Endodermal cell (in vitro differentiated cells): ENCODE measurements at regions not wholly inside any gene's neighbourhood (a gene's known extent, or its start where the extent isn't known, plus 50 kb on each side); places are given as distances from the start of the nearest gene placed in this dataset.
A peak's percentile ranks its signal among the peaks of the same experiment; 100 is the strongest.

Experiments used
- DNase-seq: peaks from one replicate; pipeline ENCODE4 v3.0.0-alpha.2; 2017
- H3K27ac ChIP-seq: 2 replicates; pipeline ENCODE4 v1.5.1; 2013; ENCODE audit warnings: mild to moderate bottlenecking, low read depth, low read length, moderate library complexity
- H3K27me3 ChIP-seq: 2 replicates; pipeline ENCODE4 v1.6.1; 2013; ENCODE audit warnings: mild to moderate bottlenecking, low read length, moderate library complexity; ENCODE audit not compliant: insufficient read depth, control insufficient read depth, poor library complexity, severe bottlenecking
- H3K36me3 ChIP-seq: 2 replicates; pipeline ENCODE4 v1.7.0; 2013; ENCODE audit warnings: mild to moderate bottlenecking, low read length, moderate library complexity; ENCODE audit not compliant: control insufficient read depth, insufficient read depth
- H3K4me1 ChIP-seq: one replicate; pipeline ENCODE4 v1.7.0; 2013; ENCODE audit warnings: low read length; ENCODE audit not compliant: control insufficient read depth, insufficient read depth
- H3K4me3 ChIP-seq: 2 replicates; pipeline ENCODE4 v1.5.1; 2013; ENCODE audit warnings: mild to moderate bottlenecking, low read length, moderate library complexity
- H3K9ac ChIP-seq: 2 replicates; pipeline ENCODE4 v1.6.1; 2013; ENCODE audit warnings: mild to moderate bottlenecking, low read length, moderate library complexity; ENCODE audit not compliant: poor library complexity, severe bottlenecking; ENCODE audit errors: extremely low read depth
- H3K9me3 ChIP-seq: 2 replicates; pipeline ENCODE4 v1.6.1; 2013; ENCODE audit warnings: mild to moderate bottlenecking, low read length, moderate library complexity; ENCODE audit not compliant: control insufficient read depth
- H3K27ac Mint-ChIP-seq: 2 replicates; pipeline ENCODE4 v1.8.0; 2020; ENCODE audit warnings: mixed read lengths
- H3K27me3 Mint-ChIP-seq: 2 replicates; pipeline ENCODE4 v1.8.0; 2021; ENCODE audit warnings: mild to moderate bottlenecking, mixed read lengths; ENCODE audit not compliant: insufficient read depth
- H3K36me3 Mint-ChIP-seq: 2 replicates; pipeline ENCODE4 v1.8.0; 2020; ENCODE audit warnings: low read depth, mixed read lengths
- H3K4me1 Mint-ChIP-seq: 2 replicates; pipeline ENCODE4 v1.8.0; 2020; ENCODE audit warnings: mixed read lengths
- H3K4me3 Mint-ChIP-seq: 2 replicates; pipeline ENCODE4 v1.8.0; 2020; ENCODE audit warnings: mild to moderate bottlenecking, moderate library complexity, mixed read lengths
- H3K9me3 Mint-ChIP-seq: 2 replicates; pipeline ENCODE4 v1.8.0; 2020; ENCODE audit warnings: mild to moderate bottlenecking, mixed read lengths
- CTCF ChIP-seq: fragments of 200-600 bp; sonication (generic); conservative IDR thresholded peaks from 2 replicates; pipeline ENCODE4 v1.5.0; 2021; ENCODE audit warnings: antibody characterized with exemption, mild to moderate bottlenecking
- WGBS, 2 experiments: methylation state at CpG; one replicate each; pipeline versions ENCODE4 v1.1.5 to v1.1.7; 2013; ENCODE audit warnings: missing lambda C conversion rate in 2 of 2, mixed read lengths in 1 of 2; ENCODE audit not compliant: insufficient coverage in 1 of 2, insufficient read length in 1 of 2; 5-methylcytosine and 5-hydroxymethylcytosine counted together

DNA sequence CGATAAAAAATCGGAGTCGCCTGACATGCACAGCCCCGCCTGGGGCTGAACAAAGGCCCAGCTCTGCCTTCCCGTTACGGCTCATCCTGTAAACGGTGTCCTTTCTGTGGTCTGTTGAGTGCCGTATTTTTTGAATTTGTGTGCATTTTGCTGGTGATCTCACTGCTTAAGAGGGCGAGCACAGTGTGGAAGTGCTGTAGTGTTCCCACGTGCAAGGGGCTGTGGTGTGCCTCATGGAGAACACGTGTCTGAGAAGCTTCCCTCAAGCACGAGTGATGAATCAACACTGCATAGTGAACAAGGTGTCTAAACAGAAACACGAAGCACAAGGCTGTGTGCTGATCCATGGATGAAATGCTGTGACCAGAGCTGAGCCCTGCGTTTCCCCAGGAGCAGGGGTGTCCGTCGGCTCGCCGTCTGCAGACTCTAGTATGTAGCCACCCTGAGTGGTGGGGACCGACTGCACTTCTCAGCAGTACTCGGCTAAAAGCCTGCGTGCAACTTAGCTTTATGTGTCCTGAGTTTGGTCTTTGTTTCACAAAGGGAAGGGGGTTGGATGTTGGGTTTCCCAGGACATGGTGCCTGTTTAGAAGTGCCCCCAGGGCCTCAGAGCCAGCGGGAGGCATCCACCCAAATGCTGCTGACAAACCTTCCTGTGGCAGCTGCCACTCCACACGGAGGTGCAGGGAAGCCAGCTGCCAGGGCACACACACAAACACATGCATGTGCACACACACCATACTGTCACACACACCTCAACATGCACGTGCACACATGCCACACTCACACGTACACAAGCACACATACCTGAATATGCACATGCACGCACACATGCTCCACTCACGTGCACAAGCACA is 77.2 kb upstream of the IRX4 start:
- no peak for TF ChIP-seq CTCF
- no peak overlapping the region for H3K27ac ChIP-seq
- no peaks in the 10 kb centered on the region for H3K4me1 Mint-ChIP-seq
- no peaks in the 10 kb centered on the region for H3K36me3 ChIP-seq
- H3K9me3 ChIP-seq, result no peaks in the 10 kb centered on the region
- H3K27me3 Mint-ChIP-seq, result peaks cover 1% of the 10 kb centered on the region
- no peak overlapping the region for H3K4me3 Mint-ChIP-seq
- H3K9ac ChIP-seq, result no peak overlapping the region
- peak; percentile 28 for DNase-seq
- H3K27ac Mint-ChIP-seq, result no peak overlapping the region
- 87 to 92% methylated on average over 22 to 27 of the region's 27 CpGs for WGBS, 2 experiments
- peaks cover 2% of the 10 kb centered on the region for H3K9me3 Mint-ChIP-seq
- no peak overlapping the region for H3K4me3 ChIP-seq
- H3K27me3 ChIP-seq, result no peaks in the 10 kb centered on the region
- H3K36me3 Mint-ChIP-seq, result no peaks in the 10 kb centered on the region
- H3K4me1 ChIP-seq, result no peaks in the 10 kb centered on the region

DNA sequence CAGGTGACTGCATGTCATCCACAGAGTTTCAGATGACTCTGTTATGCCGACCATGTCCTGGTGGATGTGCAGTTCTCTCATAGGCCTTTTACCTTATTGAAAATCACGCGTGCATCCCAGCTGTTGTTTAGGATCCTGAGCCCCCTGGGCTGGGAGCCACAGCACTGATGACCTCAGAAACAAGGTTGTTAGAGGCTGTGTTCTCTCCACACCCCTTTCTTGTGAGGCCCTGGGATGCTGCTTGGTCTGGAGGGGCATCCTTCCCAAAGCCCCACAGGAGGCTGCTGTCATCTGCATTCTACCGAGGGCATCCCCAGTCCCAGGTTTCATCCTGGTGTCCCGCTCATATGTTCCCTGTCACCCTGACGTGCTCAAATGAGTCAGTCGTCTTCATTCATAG is 76.5 kb upstream of the IRX4 start:
- H3K27me3 ChIP-seq, result no peaks in the 10 kb centered on the region
- H3K4me3 ChIP-seq, result no peak overlapping the region
- Mint-ChIP-seq H3K27me3 (peaks cover 1% of the 10 kb centered on the region), H3K4me1 (no peaks in the 10 kb centered on the region), H3K27ac (no peak overlapping the region), H3K4me3 (no peak overlapping the region), H3K9me3 (peaks cover 2% of the 10 kb centered on the region), H3K36me3 (no peaks in the 10 kb centered on the region)
- H3K9me3 ChIP-seq, result no peaks in the 10 kb centered on the region
- no peaks in the 10 kb centered on the region for H3K36me3 ChIP-seq
- DNase-seq, result peak; percentile 24
- WGBS, 2 experiments, result 93 to 96% methylated on average over 3 to 6 of the region's 7 CpGs
- no peaks in the 10 kb centered on the region for H3K4me1 ChIP-seq
- no peak for TF ChIP-seq CTCF
- no peak overlapping the region for H3K9ac ChIP-seq
- no peak overlapping the region for H3K27ac ChIP-seq

DNA sequence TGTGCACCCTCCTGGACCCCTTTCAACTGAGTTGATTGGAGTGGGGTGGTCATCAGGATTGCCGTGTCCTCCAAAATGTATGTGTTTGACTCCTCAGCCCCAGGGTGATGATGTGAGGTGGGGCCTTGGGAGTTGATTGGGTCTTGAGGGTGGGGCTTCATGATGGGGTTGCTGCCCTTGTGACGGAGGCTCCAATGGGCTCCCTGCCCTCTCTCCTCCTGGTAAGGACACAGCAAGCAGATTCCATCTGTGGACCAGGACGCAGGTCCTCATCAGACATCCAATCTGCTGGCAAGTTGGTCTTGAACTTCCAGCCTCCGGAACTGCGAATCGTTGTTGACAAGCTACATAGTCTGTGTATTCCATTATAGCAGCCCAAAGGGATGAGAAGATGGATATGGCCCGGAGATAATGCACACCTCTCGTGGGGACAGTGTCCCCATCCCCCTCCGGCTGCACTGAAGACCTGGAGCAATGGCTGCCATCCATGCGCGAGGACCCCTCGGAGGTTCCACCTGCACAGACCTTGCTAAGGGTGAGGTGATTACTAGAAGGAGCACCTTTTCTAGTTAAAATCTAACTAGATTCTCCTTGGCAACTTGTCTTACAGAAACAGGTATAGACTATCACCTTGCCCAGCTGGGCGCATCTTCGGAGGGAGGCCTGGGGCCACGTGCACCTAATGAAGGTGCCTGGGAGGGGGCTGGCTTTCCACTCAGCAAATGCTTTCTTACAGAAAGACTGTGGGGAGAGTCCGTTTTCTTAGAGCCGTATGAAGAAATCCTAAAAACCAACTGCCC is 75.7 kb upstream of the IRX4 start:
- TF ChIP-seq CTCF, result no peak
- H3K36me3 ChIP-seq, result no peaks in the 10 kb centered on the region
- H3K27ac ChIP-seq, result no peak overlapping the region
- H3K9ac ChIP-seq, result no peak overlapping the region
- 93 to 96% methylated on average over 12 to 17 of the region's 17 CpGs for WGBS, 2 experiments
- Mint-ChIP-seq H3K27ac (no peak overlapping the region), H3K4me3 (no peak overlapping the region), H3K4me1 (no peaks in the 10 kb centered on the region), H3K36me3 (no peaks in the 10 kb centered on the region), H3K27me3 (peaks cover 1% of the 10 kb centered on the region), H3K9me3 (peaks cover 2% of the 10 kb centered on the region)
- no peaks in the 10 kb centered on the region for H3K9me3 ChIP-seq
- H3K27me3 ChIP-seq, result no peaks in the 10 kb centered on the region
- no peak overlapping the region for H3K4me3 ChIP-seq
- H3K4me1 ChIP-seq, result no peaks in the 10 kb centered on the region
- DNase-seq, result peak; percentile 17
